Neuronal stem cell (in vitro differentiated cells): ENCODE measurements at regions not wholly inside any gene's neighbourhood (a gene's known extent, or its start where the extent isn't known, plus 50 kb on each side); places are given as distances from the start of the nearest gene placed in this dataset.
A peak's percentile ranks its signal among the peaks of the same experiment; 100 is the strongest.

Experiments used
- DNase-seq: peaks from one replicate; pipeline ENCODE4 v3.0.0-alpha.2; 2013; ENCODE audit warnings: low spot score
- H2AFZ ChIP-seq: one replicate; pipeline ENCODE4 v1.6.1; 2013; ENCODE audit warnings: mild to moderate bottlenecking, low read length, inconsistent platforms
- H2AK5ac ChIP-seq: 2 replicates; pipeline ENCODE4 v1.6.1; 2013; ENCODE audit warnings: low read depth, mild to moderate bottlenecking, inconsistent platforms, low read length, moderate library complexity, mixed read lengths
- H2BK120ac ChIP-seq: 2 replicates; pipeline ENCODE4 v1.6.1; 2013; ENCODE audit warnings: low read depth, mild to moderate bottlenecking, inconsistent platforms, low read length, moderate library complexity, mixed read lengths
- H2BK12ac ChIP-seq: one replicate; pipeline ENCODE4 v1.6.1; 2013; ENCODE audit warnings: low read length, inconsistent platforms
- H2BK15ac ChIP-seq: 2 replicates; pipeline ENCODE4 v1.6.1; 2013; ENCODE audit warnings: mild to moderate bottlenecking, low read length, inconsistent platforms, mixed read lengths
- H2BK5ac ChIP-seq: one replicate; pipeline ENCODE4 v1.6.1; 2013; ENCODE audit warnings: inconsistent platforms, mild to moderate bottlenecking, low read length, moderate library complexity
- H3K14ac ChIP-seq: one replicate; pipeline ENCODE4 v1.6.1; 2013; ENCODE audit warnings: low read length, inconsistent platforms
- H3K18ac ChIP-seq: 2 replicates; pipeline ENCODE4 v1.6.1; 2013; ENCODE audit warnings: low read length, inconsistent platforms
- H3K23ac ChIP-seq: 2 replicates; pipeline ENCODE4 v1.6.1; 2013; ENCODE audit warnings: low read depth, mild to moderate bottlenecking, mixed read lengths, low read length, inconsistent platforms; ENCODE audit not compliant: poor library complexity
- H3K27ac ChIP-seq: replicated peaks from 3 replicates; pipeline ENCODE4 v1.5.1; 2013; ENCODE audit warnings: low read length, inconsistent platforms
- H3K27me3 ChIP-seq, 3 experiments: 2 replicates each; pipeline ENCODE4 v1.6.1; 2013; ENCODE audit warnings: low read length in 3 of 3, mild to moderate bottlenecking in 2 of 3, inconsistent platforms in 1 of 3, low read depth in 1 of 3, mixed read lengths in 1 of 3, moderate library complexity in 1 of 3; ENCODE audit not compliant: control insufficient read depth in 3 of 3, insufficient read depth in 3 of 3
- H3K36me3 ChIP-seq, 2 donors: replicated peaks in 1 of 2; 2 replicates each; pipeline ENCODE4 v1.6.1; 2013; ENCODE audit warnings: low read length in 2 of 2; ENCODE audit not compliant: control insufficient read depth in 2 of 2, insufficient read depth in 2 of 2
- H3K4ac ChIP-seq: 2 replicates; pipeline ENCODE4 v1.6.1; 2013; ENCODE audit warnings: inconsistent platforms, mild to moderate bottlenecking, low read length, moderate library complexity
- H3K4me1 ChIP-seq, 2 donors: 1 replicate in 1 of 2; 2 replicates in 1 of 2; pipeline ENCODE4 v1.6.1; 2013; ENCODE audit warnings: low read length in 2 of 2, low read depth in 1 of 2; ENCODE audit not compliant: control insufficient read depth in 2 of 2, insufficient read depth in 1 of 2
- H3K4me2 ChIP-seq: one replicate; pipeline ENCODE4 v1.6.1; 2013; ENCODE audit warnings: mild to moderate bottlenecking, low read length, inconsistent platforms; ENCODE audit not compliant: insufficient read depth, poor library complexity, severe bottlenecking
- H3K4me3 ChIP-seq, 2 donors: 2 replicates each; pipeline ENCODE4 v1.5.1; 2013; ENCODE audit warnings: low read length in 2 of 2, mild to moderate bottlenecking in 2 of 2, inconsistent platforms in 1 of 2, moderate library complexity in 1 of 2
- H3K79me1 ChIP-seq: one replicate; pipeline ENCODE4 v1.6.1; 2013; ENCODE audit warnings: low read depth, mild to moderate bottlenecking, inconsistent platforms, low read length, moderate library complexity
- H3K9ac ChIP-seq: one replicate; pipeline ENCODE4 v1.6.1; 2013; ENCODE audit warnings: mild to moderate bottlenecking, low read depth, low read length, inconsistent platforms; ENCODE audit not compliant: poor library complexity
- H3K9me3 ChIP-seq, 2 donors: replicated peaks in 1 of 2; 2 replicates each; pipeline versions ENCODE3 to v1.6.1; 2013; ENCODE audit warnings: low read length in 2 of 2, mild to moderate bottlenecking in 2 of 2, inconsistent platforms in 1 of 2, low read depth in 1 of 2, mixed read lengths in 1 of 2, moderate library complexity in 1 of 2; ENCODE audit not compliant: control insufficient read depth in 2 of 2, insufficient read depth in 1 of 2
- H4K8ac ChIP-seq: one replicate; pipeline ENCODE4 v1.6.1; 2013; ENCODE audit warnings: low read depth, mild to moderate bottlenecking, inconsistent platforms, low read length, moderate library complexity
- H4K91ac ChIP-seq: one replicate; pipeline ENCODE4 v1.6.1; 2013; ENCODE audit warnings: low read length, low read depth, mild to moderate bottlenecking, inconsistent platforms; ENCODE audit not compliant: poor library complexity
- WGBS, 2 donors: extraction: QIAGEN DNeasy Blood & Tissue Kit; methylation state at CpG; one replicate each; pipeline ENCODE4 v1.1.7; 2013; ENCODE audit warnings: missing lambda C conversion rate in 2 of 2, mixed read lengths in 1 of 2; ENCODE audit not compliant: insufficient read length in 2 of 2, insufficient replicate concordance in 1 of 2; ENCODE audit errors: extremely low coverage in 2 of 2; 5-methylcytosine and 5-hydroxymethylcytosine counted together

GRCh38 chr3:86303935-86304334, 687.0 kb downstream of the VGLL3 start:
- no peak for DNase-seq
- H3K27me3 ChIP-seq, result no peaks in the 10 kb centered on the region
- no peak overlapping the region for H3K4me3 ChIP-seq
- no peak overlapping the region for H4K91ac ChIP-seq
- H2BK12ac ChIP-seq, result no peak overlapping the region
- H2BK15ac ChIP-seq, result no peak overlapping the region
- H2BK120ac ChIP-seq, result no peak overlapping the region
- no peak overlapping the region for H2AK5ac ChIP-seq
- H3K4me2 ChIP-seq, result no peak overlapping the region
- H3K9me3 ChIP-seq, result no peaks in the 10 kb centered on the region
- no peak overlapping the region for H3K4ac ChIP-seq
- no peak overlapping the region for H2BK5ac ChIP-seq
- no peaks in the 10 kb centered on the region for H3K79me1 ChIP-seq
- no peak overlapping the region for H2AFZ ChIP-seq
- H4K8ac ChIP-seq, result no peak overlapping the region
- H3K36me3 ChIP-seq, result no peaks in the 10 kb centered on the region
- H3K23ac ChIP-seq, result no peak overlapping the region
- WGBS, 2 donors, result no CpG with 5 or more reads among the region's 1 CpG
- H3K27ac ChIP-seq, result no peak overlapping the region
- no peak overlapping the region for H3K9ac ChIP-seq
- no peak overlapping the region for H3K18ac ChIP-seq
- H3K4me1 ChIP-seq, result no peaks in the 10 kb centered on the region
- H3K14ac ChIP-seq, result no peak overlapping the region

DNA sequence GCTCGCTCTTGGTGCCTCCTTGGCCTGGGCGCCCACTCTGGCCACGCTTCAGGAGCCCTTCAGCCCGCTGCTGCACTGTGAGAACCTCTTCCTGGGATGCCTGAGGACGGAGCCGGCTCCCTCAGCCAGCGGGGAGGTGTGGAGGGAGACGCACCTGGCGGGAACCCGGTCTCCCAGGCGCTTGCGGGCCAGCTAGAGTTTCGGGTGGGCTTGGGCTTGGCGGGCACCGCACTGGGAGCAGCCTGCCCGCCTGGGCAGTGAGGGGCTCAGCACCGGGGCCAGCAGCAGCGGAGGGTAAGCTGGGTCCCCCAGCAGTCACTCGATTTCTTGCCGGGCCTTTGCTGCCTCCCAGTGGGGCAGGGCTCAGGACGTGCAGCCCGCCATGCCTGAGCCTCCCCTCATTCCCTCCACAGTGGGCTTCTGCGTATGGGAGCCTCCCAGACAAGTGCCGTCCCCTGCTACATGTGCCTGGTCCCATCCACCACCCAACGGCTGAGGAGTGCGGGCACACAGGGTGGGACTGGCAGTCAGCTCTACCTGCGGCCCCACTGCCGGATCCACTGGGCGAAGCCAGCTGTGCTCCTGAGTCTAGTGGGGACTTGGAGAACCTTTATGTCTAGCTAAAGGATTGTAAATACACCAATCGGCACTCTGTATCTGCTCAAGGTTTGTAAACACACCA, 708.7 kb downstream of the VGLL3 start:
- Histone ChIP-seq H3K9ac (no peak overlapping the region), H3K9me3 (no peaks in the 10 kb centered on the region), H3K27ac (no peak overlapping the region), H2BK120ac (no peak overlapping the region), H2BK5ac (no peak overlapping the region), H3K18ac (peak overlapping the region; percentile 64), H3K4me1 (no peaks in the 10 kb centered on the region), H4K8ac (no peak overlapping the region), H3K4ac (no peak overlapping the region), H2AK5ac (no peak overlapping the region), H3K4me2 (no peak overlapping the region), H2BK12ac (no peak overlapping the region), H3K23ac (no peak overlapping the region), H2AFZ (no peak overlapping the region), H3K79me1 (no peaks in the 10 kb centered on the region), H3K36me3 (no peaks in the 10 kb centered on the region), H2BK15ac (peak overlapping the region; percentile 37), H4K91ac (no peak overlapping the region), H3K27me3 (no peaks in the 10 kb centered on the region), H3K4me3 (no peak overlapping the region), H3K14ac (no peak overlapping the region)
- no CpG with 5 or more reads among the region's 30 CpGs for WGBS, 2 donors
- DNase-seq, result no peak

GRCh38 chr3:86269364-86270155, 721.4 kb downstream of the VGLL3 start:
- no peaks in the 10 kb centered on the region for H3K36me3 ChIP-seq
- no peak overlapping the region for H4K91ac ChIP-seq
- H3K4me1 ChIP-seq, result peaks cover 0 to 2% of the 10 kb centered on the region in 2 donors
- no peak overlapping the region for H2AK5ac ChIP-seq
- H3K4me3 ChIP-seq, result no peak overlapping the region
- H2BK5ac ChIP-seq, result no peak overlapping the region
- no CpG with 5 or more reads among the region's 4 CpGs for WGBS, 2 donors
- DNase-seq, result no peak
- no peak overlapping the region for H3K23ac ChIP-seq
- H2BK120ac ChIP-seq, result no peak overlapping the region
- no peak overlapping the region for H4K8ac ChIP-seq
- H3K14ac ChIP-seq, result no peak overlapping the region
- H3K4me2 ChIP-seq, result no peak overlapping the region
- H2BK15ac ChIP-seq, result no peak overlapping the region
- no peaks in the 10 kb centered on the region for H3K79me1 ChIP-seq
- no peak overlapping the region for H3K9ac ChIP-seq
- H2AFZ ChIP-seq, result peak overlapping the region; percentile 69
- H3K4ac ChIP-seq, result no peak overlapping the region
- H3K27ac ChIP-seq, result no peak overlapping the region
- H3K9me3 ChIP-seq, result peaks cover 3 to 4% of the 10 kb centered on the region in 2 donors
- H3K27me3 ChIP-seq, result peaks cover 0 to 2% (median 0%) of the 10 kb centered on the region in 3 experiments
- H2BK12ac ChIP-seq, result no peak overlapping the region
- no peak overlapping the region for H3K18ac ChIP-seq

- Histone ChIP-seq H3K9me3 (no peaks in the 10 kb centered on the region), H3K79me1 (no peaks in the 10 kb centered on the region), H4K8ac (no peak overlapping the region), H4K91ac (no peak overlapping the region), H3K36me3 (no peaks in the 10 kb centered on the region), H3K4me2 (no peak overlapping the region), H3K4me1 (no peaks in the 10 kb centered on the region), H3K9ac (no peak overlapping the region), H3K27me3 (no peaks in the 10 kb centered on the region), H2BK120ac (no peak overlapping the region), H2AFZ (no peak overlapping the region), H3K27ac (no peak overlapping the region), H2BK12ac (no peak overlapping the region), H3K4ac (no peak overlapping the region), H2BK5ac (no peak overlapping the region), H3K23ac (no peak overlapping the region), H3K14ac (no peak overlapping the region), H2BK15ac (no peak overlapping the region), H2AK5ac (no peak overlapping the region), H3K18ac (no peak overlapping the region), H3K4me3 (no peak overlapping the region)
- DNase-seq, result no peak
- WGBS, 2 donors, result no CpG with 5 or more reads among the region's 1 CpG
These were observed 732.9 kb downstream of the VGLL3 start for GRCh38 chr3:86257955-86258641.
